ENCODE measurements at regions not wholly inside any gene's neighbourhood (a gene's known extent, or its start where the extent isn't known, plus 50 kb on each side); places are given as distances from the start of the nearest gene placed in this dataset.

DNA sequence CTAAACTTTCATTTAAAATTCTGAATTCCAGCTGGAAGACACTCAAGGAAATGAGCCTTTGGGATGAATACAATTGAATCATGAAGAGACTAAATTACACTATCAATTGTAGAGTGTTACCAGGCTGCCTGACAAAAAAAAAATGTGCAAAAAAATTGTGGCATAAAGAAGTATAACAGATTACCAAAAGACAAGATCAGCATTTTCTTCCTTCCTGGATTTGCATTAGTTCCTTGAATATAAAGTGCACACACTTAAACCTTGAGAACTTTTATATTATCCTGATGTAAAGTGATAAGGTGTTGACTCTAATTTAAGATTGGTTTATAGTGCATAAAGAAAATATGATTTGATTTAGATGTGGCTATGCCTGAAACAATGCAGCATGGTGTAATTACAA lies 412.7 kb upstream of the KLF6 start:
- Histone ChIP-seq H4K20me1 (ENCODE audit: control insufficient read depth, insufficient read depth, insufficient read length) (no peaks in the 10 kb centered on the region), H3K23ac (ENCODE audit: insufficient read length, low read depth, low read length) (no peak overlapping the region), H2BK12ac (ENCODE audit: insufficient read length, low read depth, low read length) (no peak overlapping the region), H2BK5ac (ENCODE audit: insufficient read length, low read length) (no peak overlapping the region), H4K5ac (ENCODE audit: insufficient read length, low read depth, low read length) (no peak overlapping the region), H3K27ac (ENCODE audit: insufficient read length, low read depth, low read length) (no peak overlapping the region), H3K4me2 (ENCODE audit: insufficient read depth, insufficient read length, low read length) (no peak overlapping the region), H3K18ac (ENCODE audit: insufficient read length, low read depth, low read length) (no peak overlapping the region), H3K79me1 (ENCODE audit: insufficient read depth, low read depth, low read length, poor library complexity, severe bottlenecking) (no peaks in the 10 kb centered on the region), H2AK5ac (ENCODE audit: insufficient read length, low read length) (no peak overlapping the region), H2BK120ac (ENCODE audit: low read depth, low read length, poor library complexity, severe bottlenecking) (no peak overlapping the region), H3K23me2 (ENCODE audit: insufficient read length, low read depth, low read length, poor library complexity, severe bottlenecking) (no peaks in the 10 kb centered on the region), H2BK15ac (ENCODE audit: low read depth, low read length) (no peak overlapping the region), H4K91ac (ENCODE audit: insufficient read length, low read depth, low read length) (no peak overlapping the region), H3K4me1 (ENCODE audit: insufficient read depth, low read length) (no peaks in the 10 kb centered on the region), H4K8ac (replicated peaks; ENCODE audit: insufficient read length, low read depth, low read length) (no peak overlapping the region), H3K27me3 (ENCODE audit: insufficient read depth, low read length) (no peaks in the 10 kb centered on the region), H2AFZ (ENCODE audit: low read length) (no peak overlapping the region), H3K4ac (ENCODE audit: low read depth, low read length) (no peak overlapping the region), H3K79me2 (ENCODE audit: insufficient read depth, low read length) (no peaks in the 10 kb centered on the region), H3T11ph (ENCODE audit: low read length) (no peak overlapping the region), H3K9me3 (ENCODE audit: control insufficient read depth, low read depth, low read length) (no peaks in the 10 kb centered on the region), H3K56ac (ENCODE audit: insufficient read length, low read depth, low read length) (no peak overlapping the region), H3K9ac (ENCODE audit: extremely low read depth, insufficient read length, low read length) (no peak overlapping the region), H2BK20ac (ENCODE audit: low read depth, low read length, poor library complexity, severe bottlenecking) (no peak overlapping the region), H3K14ac (ENCODE audit: insufficient read depth, low read length) (no peak overlapping the region)
- Mint-ChIP-seq H3K9me3 (no peaks in the 10 kb centered on the region; a peak in 1 of 5 replicates), H3K4me1 (peaks cover 9 to 11% of the 10 kb centered on the region in 2 experiments; a peak in 3 of 4 replicates), H3K36me3 (ENCODE audit: insufficient read depth in 1 of 3, low read depth in 3 of 3) (no peaks in the 10 kb centered on the region; a peak in 1 of 7 replicates), H3K27ac (no peak overlapping the region), H3K4me3 (no peak overlapping the region), H3K27me3 (ENCODE audit: low read depth) (no peaks in the 10 kb centered on the region)
- TF ChIP-seq, protein P1, sequence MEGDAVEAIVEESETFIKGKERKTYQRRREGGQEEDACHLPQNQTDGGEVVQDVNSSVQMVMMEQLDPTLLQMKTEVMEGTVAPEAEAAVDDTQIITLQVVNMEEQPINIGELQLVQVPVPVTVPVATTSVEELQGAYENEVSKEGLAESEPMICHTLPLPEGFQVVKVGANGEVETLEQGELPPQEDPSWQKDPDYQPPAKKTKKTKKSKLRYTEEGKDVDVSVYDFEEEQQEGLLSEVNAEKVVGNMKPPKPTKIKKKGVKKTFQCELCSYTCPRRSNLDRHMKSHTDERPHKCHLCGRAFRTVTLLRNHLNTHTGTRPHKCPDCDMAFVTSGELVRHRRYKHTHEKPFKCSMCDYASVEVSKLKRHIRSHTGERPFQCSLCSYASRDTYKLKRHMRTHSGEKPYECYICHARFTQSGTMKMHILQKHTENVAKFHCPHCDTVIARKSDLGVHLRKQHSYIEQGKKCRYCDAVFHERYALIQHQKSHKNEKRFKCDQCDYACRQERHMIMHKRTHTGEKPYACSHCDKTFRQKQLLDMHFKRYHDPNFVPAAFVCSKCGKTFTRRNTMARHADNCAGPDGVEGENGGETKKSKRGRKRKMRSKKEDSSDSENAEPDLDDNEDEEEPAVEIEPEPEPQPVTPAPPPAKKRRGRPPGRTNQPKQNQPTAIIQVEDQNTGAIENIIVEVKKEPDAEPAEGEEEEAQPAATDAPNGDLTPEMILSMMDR (conservative IDR thresholded peaks at IDR 0.05), result no peak
- no peak for DNase-seq
